ENCODE measurements at regions not wholly inside any gene's neighbourhood (a gene's known extent, or its start where the extent isn't known, plus 50 kb on each side); places are given as distances from the start of the nearest gene placed in this dataset.

DNA sequence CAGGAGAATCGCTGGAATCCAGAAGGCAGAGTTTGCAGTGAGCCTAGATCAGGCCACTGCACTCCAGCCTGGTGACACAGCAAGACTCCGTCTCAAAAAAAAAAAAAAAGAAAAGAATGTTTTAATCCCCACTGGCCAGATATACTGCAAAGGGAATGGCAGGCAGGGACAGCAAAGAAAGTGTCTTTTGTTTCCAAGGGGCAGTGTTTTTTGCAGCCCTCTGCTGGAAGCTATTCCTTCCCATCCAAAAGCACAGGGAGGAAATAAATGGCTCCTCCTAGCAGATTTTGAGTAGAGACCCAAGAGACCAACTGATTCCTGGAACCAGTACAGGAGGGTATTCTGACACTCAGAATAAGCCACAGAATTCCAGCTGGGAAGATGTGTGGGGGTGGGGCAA is 112.5 kb upstream of the STMND1 start:
- TF ChIP-seq CTCF (IDR thresholded peaks at IDR 0.05; ENCODE audit: poor library complexity, severe bottlenecking) (no peak), POLR2AphosphoS5 (IDR thresholded peaks at IDR 0.05) (no peak), TAF1 (IDR thresholded peaks at IDR 0.05; ENCODE audit: low read depth) (no peak), RAD21 (conservative IDR thresholded peaks at IDR 0.05) (no peak), REST (IDR thresholded peaks at IDR 0.05; ENCODE audit: borderline replicate concordance) (no peak), SMC3 (conservative IDR thresholded peaks at IDR 0.05; ENCODE audit: poor library complexity) (no peak), EZH2 (IDR thresholded peaks at IDR 0.05; ENCODE audit: borderline replicate concordance, insufficient read depth, low read length, poor library complexity, severe bottlenecking) (no peak), MXI1 (conservative IDR thresholded peaks at IDR 0.05; ENCODE audit: poor library complexity, severe bottlenecking) (no peak)
